CD4-positive, alpha-beta T cell (primary cell): ENCODE measurements at regions not wholly inside any gene's neighbourhood (a gene's known extent, or its start where the extent isn't known, plus 50 kb on each side); places are given as distances from the start of the nearest gene placed in this dataset.
"Not testable (repeated sequence)": the region's sequence is repeated elsewhere in the genome, so short reads cannot be mapped to it uniquely, and the experiment has no call there.

Experiments used
- ATAC-seq: fragments of 200-7000 bp; cut with Tn5 transposase; one replicate; pipeline ENCODE4 v1.10.0; 2022; ENCODE audit warnings: mild to moderate bottlenecking; ENCODE audit not compliant: poor library complexity
- CTCF ChIA-PET: fragments of 350-600 bp; sonication (Branson Sonifier 250); formaldehyde crosslinking; loops from one replicate; lab custom pipeline; 2021; ENCODE audit warnings: antibody characterized with exemption, inconsistent platforms; lab: Charles Lee
- POLR2A ChIA-PET: fragments of 350-600 bp; sonication (Branson Sonifier 250); formaldehyde crosslinking; loops from one replicate; lab custom pipeline; 2021; ENCODE audit warnings: antibody characterized with exemption, inconsistent platforms; lab: Charles Lee
- DNase-seq, 14 experiments: peaks; one replicate each; pipeline ENCODE4 v3.0.0-alpha.2; 2013 to 2020; ENCODE audit warnings: mixed read lengths in 2 of 14
- H3K27ac ChIP-seq, 2 donors: one replicate each; pipeline versions ENCODE4 v1.5.1 to v1.7.0; 2013; ENCODE audit warnings: low read length in 2 of 2, low read depth in 1 of 2, mild to moderate bottlenecking in 1 of 2
- H3K27me3 ChIP-seq, 2 experiments: 1 replicate in 1 of 2; 2 replicates in 1 of 2; pipeline versions ENCODE4 v1.6.1 to v1.7.0; 2013; ENCODE audit warnings: low read length in 2 of 2, control low read depth in 1 of 2, mild to moderate bottlenecking in 1 of 2, moderate library complexity in 1 of 2; ENCODE audit not compliant: insufficient read depth in 2 of 2, control insufficient read depth in 1 of 2
- H3K36me3 ChIP-seq: one replicate; pipeline ENCODE4 v1.6.1; 2013; ENCODE audit warnings: low read length, control low read depth; ENCODE audit not compliant: insufficient read depth
- H3K4me1 ChIP-seq: one replicate; pipeline ENCODE4 v1.6.1; 2013; ENCODE audit warnings: low read length, control low read depth; ENCODE audit not compliant: insufficient read depth
- H3K4me3 ChIP-seq: one replicate; pipeline ENCODE4 v1.5.1; 2013; ENCODE audit warnings: mild to moderate bottlenecking, low read length, moderate library complexity
- H3K9me3 ChIP-seq, 2 experiments: 1 replicate in 1 of 2; 2 replicates in 1 of 2; pipeline versions ENCODE4 v1.6.1 to v1.7.0; 2013; ENCODE audit warnings: low read length in 2 of 2, mild to moderate bottlenecking in 2 of 2, control low read depth in 1 of 2, moderate library complexity in 1 of 2; ENCODE audit not compliant: control insufficient read depth in 1 of 2, insufficient read depth in 1 of 2
- H3K27ac Mint-ChIP-seq: one replicate; pipeline ENCODE4 v1.8.0; 2020; ENCODE audit warnings: mixed read lengths
- H3K27me3 Mint-ChIP-seq: one replicate; pipeline ENCODE4 v1.8.0; 2021; ENCODE audit warnings: mixed read lengths
- H3K36me3 Mint-ChIP-seq: one replicate; pipeline ENCODE4 v1.8.0; 2021; ENCODE audit warnings: low read depth, mixed read lengths
- H3K4me1 Mint-ChIP-seq: one replicate; pipeline ENCODE4 v1.8.0; 2021; ENCODE audit warnings: low read depth, mixed read lengths
- H3K4me3 Mint-ChIP-seq: one replicate; pipeline ENCODE4 v1.8.0; 2020; ENCODE audit warnings: mild to moderate bottlenecking, mixed read lengths
- H3K9me3 Mint-ChIP-seq: one replicate; pipeline ENCODE4 v1.8.0; 2020; ENCODE audit warnings: mixed read lengths
- intact Hi-C, 2 experiments: fragments of 100-400 bp; cut with DNase I in 1 of 2; cut with micrococcal nuclease in 1 of 2; formaldehyde crosslinking; loops; one replicate each; pipeline versions ENCODE4 v1.15.1 to v1.9.0; 2023 to 2025; cut with DNase I, micrococcal nuclease
- TF ChIP-seq, protein P1 (sequence below): fragments of 200-600 bp; IDR thresholded peaks from one replicate; pipeline ENCODE4 v1.8.0; 2022; ENCODE audit warnings: antibody characterized with exemption, mild to moderate bottlenecking

DNA sequence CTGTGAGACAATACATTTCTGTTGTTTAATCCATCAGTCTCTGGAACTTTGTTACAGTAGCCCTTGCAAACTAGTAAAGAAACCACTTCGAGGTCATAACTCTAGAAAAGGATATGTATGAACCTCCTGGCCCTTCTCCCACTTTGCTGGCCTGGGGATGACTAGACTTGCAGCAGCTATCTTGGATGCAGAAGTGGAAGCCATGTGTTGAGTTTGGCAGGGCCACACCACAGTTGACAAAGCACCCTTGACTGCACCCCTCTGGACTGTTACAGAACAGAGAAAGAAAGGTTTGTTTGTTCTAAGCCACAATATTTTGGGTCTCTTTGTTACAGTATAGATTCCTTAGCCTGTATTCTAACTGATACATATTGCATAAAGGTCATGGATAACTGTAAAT is 183.2 kb upstream of the TAS2R1 start:
- no peaks in the 10 kb centered on the region for H3K27me3 ChIP-seq
- Mint-ChIP-seq H3K4me1 (no peaks in the 10 kb centered on the region), H3K27ac (no peak overlapping the region), H3K4me3 (no peak overlapping the region), H3K27me3 (no peaks in the 10 kb centered on the region), H3K36me3 (no peaks in the 10 kb centered on the region), H3K9me3 (no peaks in the 10 kb centered on the region)
- no peak for DNase-seq
- no peaks in the 10 kb centered on the region for H3K4me1 ChIP-seq
- intact Hi-C loops = no loop called here
- TF ChIP-seq, protein P1, sequence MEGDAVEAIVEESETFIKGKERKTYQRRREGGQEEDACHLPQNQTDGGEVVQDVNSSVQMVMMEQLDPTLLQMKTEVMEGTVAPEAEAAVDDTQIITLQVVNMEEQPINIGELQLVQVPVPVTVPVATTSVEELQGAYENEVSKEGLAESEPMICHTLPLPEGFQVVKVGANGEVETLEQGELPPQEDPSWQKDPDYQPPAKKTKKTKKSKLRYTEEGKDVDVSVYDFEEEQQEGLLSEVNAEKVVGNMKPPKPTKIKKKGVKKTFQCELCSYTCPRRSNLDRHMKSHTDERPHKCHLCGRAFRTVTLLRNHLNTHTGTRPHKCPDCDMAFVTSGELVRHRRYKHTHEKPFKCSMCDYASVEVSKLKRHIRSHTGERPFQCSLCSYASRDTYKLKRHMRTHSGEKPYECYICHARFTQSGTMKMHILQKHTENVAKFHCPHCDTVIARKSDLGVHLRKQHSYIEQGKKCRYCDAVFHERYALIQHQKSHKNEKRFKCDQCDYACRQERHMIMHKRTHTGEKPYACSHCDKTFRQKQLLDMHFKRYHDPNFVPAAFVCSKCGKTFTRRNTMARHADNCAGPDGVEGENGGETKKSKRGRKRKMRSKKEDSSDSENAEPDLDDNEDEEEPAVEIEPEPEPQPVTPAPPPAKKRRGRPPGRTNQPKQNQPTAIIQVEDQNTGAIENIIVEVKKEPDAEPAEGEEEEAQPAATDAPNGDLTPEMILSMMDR = no peak
- no peak overlapping the region for H3K4me3 ChIP-seq
- POLR2A ChIA-PET = no interaction called here
- H3K27ac ChIP-seq = no peak overlapping the region
- peaks cover 0 to 4% of the 10 kb centered on the region in 2 experiments for H3K9me3 ChIP-seq
- ATAC-seq = no peak
- CTCF ChIA-PET = no interaction called here
- no peaks in the 10 kb centered on the region for H3K36me3 ChIP-seq

DNA sequence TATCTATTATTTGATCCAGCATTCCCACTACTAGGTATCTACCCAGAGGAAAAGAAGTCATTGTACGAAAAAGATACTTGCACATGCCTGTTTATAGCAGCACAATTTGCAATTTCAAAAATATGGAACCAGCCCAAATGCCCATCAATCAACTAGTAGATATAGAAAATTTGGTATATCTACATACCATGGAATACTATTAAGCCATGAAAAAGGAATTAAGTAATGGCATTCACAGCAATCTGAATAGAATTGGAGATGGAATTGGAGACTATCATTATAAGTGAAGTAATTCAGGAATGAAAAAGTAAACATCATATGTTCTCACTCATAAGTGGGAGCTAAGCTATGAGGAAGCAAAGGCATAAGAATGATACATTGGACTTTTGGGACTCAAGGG is 177.2 kb upstream of the TAS2R1 start:
- H3K9me3 Mint-ChIP-seq, H3K27ac Mint-ChIP-seq, H3K27me3 ChIP-seq, ATAC-seq, CTCF ChIA-PET, H3K4me3 ChIP-seq, H3K27ac ChIP-seq, DNase-seq, H3K27me3 Mint-ChIP-seq, H3K36me3 ChIP-seq, H3K4me3 Mint-ChIP-seq, H3K4me1 Mint-ChIP-seq, H3K9me3 ChIP-seq, intact Hi-C loops, POLR2A ChIA-PET, H3K36me3 Mint-ChIP-seq, H3K4me1 ChIP-seq: not testable (repeated sequence)

DNA sequence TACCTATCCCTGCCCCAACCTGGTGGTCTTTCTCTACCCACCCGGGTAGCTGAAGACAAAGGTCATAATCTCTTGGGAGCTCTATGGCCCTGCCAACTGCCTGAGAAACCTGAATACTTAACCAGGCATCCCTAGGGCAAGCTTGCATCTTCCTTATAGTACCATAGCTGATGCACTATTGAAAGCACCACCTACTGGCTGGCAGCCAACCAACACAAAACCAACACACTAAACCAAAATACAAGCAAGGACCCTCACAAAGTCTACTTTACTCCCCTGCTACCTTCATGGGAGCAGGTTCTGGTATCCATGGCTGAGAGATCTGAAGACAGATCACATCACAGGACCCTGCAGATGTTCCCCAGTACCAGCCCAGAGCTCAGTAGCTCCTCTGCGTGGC is 171.8 kb upstream of the TAS2R1 start:
- intact Hi-C loops = no loop called here
- TF ChIP-seq, protein P1 = no peak
- ChIA-PET POLR2A (no interaction called here), CTCF (no interaction called here)
- H3K27me3 Mint-ChIP-seq = no peaks in the 10 kb centered on the region
- Histone ChIP-seq H3K36me3 (no peaks in the 10 kb centered on the region), H3K27me3 (no peaks in the 10 kb centered on the region), H3K4me3 (no peak overlapping the region), H3K4me1 (no peaks in the 10 kb centered on the region), H3K9me3 (peaks cover 0 to 9% of the 10 kb centered on the region in 2 experiments), H3K27ac (no peak overlapping the region)
- no peak overlapping the region for H3K27ac Mint-ChIP-seq
- H3K4me3 Mint-ChIP-seq = no peak overlapping the region
- no peaks in the 10 kb centered on the region for H3K36me3 Mint-ChIP-seq
- no peak for DNase-seq
- H3K9me3 Mint-ChIP-seq = peaks cover 5% of the 10 kb centered on the region
- no peaks in the 10 kb centered on the region for H3K4me1 Mint-ChIP-seq
- ATAC-seq = no peak

DNA sequence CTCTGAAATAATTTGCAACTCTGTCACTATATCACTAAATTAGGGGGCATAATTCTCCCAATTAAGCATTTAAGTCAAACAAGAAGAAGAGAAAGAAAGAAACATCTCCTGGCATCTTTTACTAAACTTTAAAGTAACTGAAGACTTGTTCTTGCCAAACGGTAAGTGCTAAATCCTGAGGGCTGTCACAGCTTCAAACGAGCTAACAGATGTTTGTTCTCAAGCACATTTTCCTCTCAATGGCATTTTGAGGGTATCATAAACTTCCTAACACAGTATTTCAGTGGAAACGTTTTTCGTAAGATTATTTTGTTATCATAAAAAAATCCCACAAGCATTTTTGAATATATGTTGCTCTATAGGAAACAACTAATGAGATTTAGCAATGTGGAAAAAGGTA is 169.5 kb upstream of the TAS2R1 start:
- Mint-ChIP-seq H3K36me3 (no peaks in the 10 kb centered on the region), H3K27ac (no peak overlapping the region)
- intact Hi-C loops = no loop called here

More for the DNA sequence above, 169.5 kb upstream of the TAS2R1 start:
- Histone ChIP-seq H3K27ac (no peak overlapping the region), H3K9me3 (peaks cover 0 to 9% of the 10 kb centered on the region in 2 experiments), H3K27me3 (no peaks in the 10 kb centered on the region), H3K4me1 (no peaks in the 10 kb centered on the region), H3K4me3 (no peak overlapping the region), H3K36me3 (no peaks in the 10 kb centered on the region)
- peaks cover 2% of the 10 kb centered on the region for H3K9me3 Mint-ChIP-seq
- no peak for ATAC-seq
- no peak for DNase-seq
- ChIA-PET POLR2A (no interaction called here), CTCF (no interaction called here)
- no peaks in the 10 kb centered on the region for H3K4me1 Mint-ChIP-seq
- no peak overlapping the region for H3K4me3 Mint-ChIP-seq
- no peaks in the 10 kb centered on the region for H3K27me3 Mint-ChIP-seq
- TF ChIP-seq, protein P1 = no peak
